GM23338 (cell line): ENCODE measurements at regions not wholly inside any gene's neighbourhood (a gene's known extent, or its start where the extent isn't known, plus 50 kb on each side); places are given as distances from the start of the nearest gene placed in this dataset.

ENCODE experiments used
- ATAC-seq: fragments of 200-7000 bp; cut with Tn5 transposase; 3 replicates; pipeline ENCODE4 v1.9.1; 2020
- DNase-seq: peaks from one replicate; pipeline ENCODE4 v3.0.0-alpha.2; 2015; ENCODE audit warnings: low spot score
- H2AFZ ChIP-seq: fragments of 200-600 bp; sonication (generic); 2 replicates; pipeline ENCODE4 v1.8.0; 2016; ENCODE audit warnings: antibody characterized with exemption, mild to moderate bottlenecking, moderate library complexity
- H3F3A ChIP-seq: fragments of 200-600 bp; sonication (generic); replicated peaks from 2 replicates; pipeline ENCODE4 v1.8.0; 2017; ENCODE audit warnings: antibody characterized with exemption, mixed run types, low read depth
- H3K27ac ChIP-seq: fragments of 200-600 bp; sonication (generic); 2 replicates; pipeline ENCODE4 v1.6.1; 2016; ENCODE audit warnings: low read depth
- H3K27me3 ChIP-seq: fragments of 200-600 bp; sonication (generic); 2 replicates; pipeline ENCODE4 v1.8.0; 2016; ENCODE audit warnings: mild to moderate bottlenecking, mixed run types, moderate library complexity; ENCODE audit not compliant: insufficient read depth
- H3K36me3 ChIP-seq: fragments of 200-600 bp; sonication (generic); 2 replicates; pipeline ENCODE4 v1.8.0; 2016; ENCODE audit warnings: mild to moderate bottlenecking; ENCODE audit not compliant: insufficient read depth
- H3K4me1 ChIP-seq: fragments of 200-600 bp; sonication (generic); 2 replicates; pipeline ENCODE4 v1.8.0; 2016; ENCODE audit warnings: mild to moderate bottlenecking, moderate library complexity; ENCODE audit not compliant: insufficient read depth
- H3K4me2 ChIP-seq: fragments of 200-600 bp; sonication (generic); 2 replicates; pipeline ENCODE4 v1.7.1; 2017; ENCODE audit warnings: mixed run types
- H3K4me3 ChIP-seq: fragments of 200-600 bp; sonication (generic); 2 replicates; pipeline ENCODE4 v1.6.1; 2016; ENCODE audit warnings: mixed run types
- H3K79me2 ChIP-seq: fragments of 200-600 bp; sonication (generic); replicated peaks from 2 replicates; pipeline ENCODE4 v1.8.0; 2017; ENCODE audit warnings: mild to moderate bottlenecking; ENCODE audit not compliant: insufficient read depth
- H3K9me2 ChIP-seq: fragments of 200-600 bp; sonication (generic); 2 replicates; pipeline ENCODE4 v1.8.0; 2017; ENCODE audit not compliant: insufficient read depth
- H4K20me1 ChIP-seq: fragments of 200-600 bp; sonication (generic); replicated peaks from 2 replicates; pipeline ENCODE4 v1.8.0; 2017; ENCODE audit warnings: mild to moderate bottlenecking; ENCODE audit not compliant: insufficient read depth
- H3K27ac Mint-ChIP-seq: 2 replicates; pipeline ENCODE4 v1.8.0; 2020; ENCODE audit warnings: inconsistent platforms, mild to moderate bottlenecking, moderate library complexity, mixed read lengths
- H3K27me3 Mint-ChIP-seq: 3 replicates; pipeline ENCODE4 v1.8.0; 2022; ENCODE audit warnings: low read depth, mild to moderate bottlenecking, moderate library complexity, mixed read lengths, inconsistent platforms; ENCODE audit not compliant: insufficient read depth, poor library complexity
- H3K36me3 Mint-ChIP-seq: 3 replicates; pipeline ENCODE4 v1.8.0; 2021; ENCODE audit warnings: low read depth, mild to moderate bottlenecking, inconsistent platforms, moderate library complexity, mixed read lengths
- H3K4me1 Mint-ChIP-seq: 3 replicates; pipeline ENCODE4 v1.8.0; 2020; ENCODE audit warnings: mild to moderate bottlenecking, inconsistent platforms, mixed read lengths
- H3K4me3 Mint-ChIP-seq: 3 replicates; pipeline ENCODE4 v1.8.0; 2021; ENCODE audit warnings: moderate library complexity, mild to moderate bottlenecking, inconsistent platforms, mixed read lengths
- H3K9me3 Mint-ChIP-seq: 3 replicates; pipeline ENCODE4 v1.8.0; 2020; ENCODE audit warnings: moderate library complexity, mild to moderate bottlenecking, inconsistent platforms, mixed read lengths
- CREB1 ChIP-seq: fragments of 250-450 bp; sonication (Bioruptor Pico); IDR thresholded peaks from 2 replicates; pipeline ENCODE4 v1.5.0; 2020; ENCODE audit warnings: low read depth, mild to moderate bottlenecking, moderate library complexity
- CTCF ChIP-seq, 2 experiments: fragments of 200-600 bp in 1 of 2; sonication (generic) in 1 of 2; conservative IDR thresholded peaks; 2 replicates each; pipeline versions ENCODE4 v1.5.1 to v1.6.1; 2016 to 2017; ENCODE audit warnings: antibody characterized with exemption in 2 of 2, low read depth in 2 of 2, mild to moderate bottlenecking in 2 of 2, moderate library complexity in 1 of 2
- EZH2 ChIP-seq: fragments of 200-600 bp; sonication (generic); IDR thresholded peaks from one replicate; pipeline ENCODE4 v1.8.0; 2017; ENCODE audit warnings: antibody characterized with exemption, mild to moderate bottlenecking, low read depth; ENCODE audit not compliant: unreplicated experiment
- JUNB ChIP-seq: IDR thresholded peaks from one replicate; pipeline ENCODE4 v1.6.1; 2016; ENCODE audit warnings: antibody characterized with exemption; ENCODE audit not compliant: unreplicated experiment
- NANOG ChIP-seq: IDR thresholded peaks from 2 replicates; pipeline ENCODE4 v1.6.1; 2016; ENCODE audit warnings: antibody characterized with exemption, borderline replicate concordance
- POLR2AphosphoS5 ChIP-seq: IDR thresholded peaks from 2 replicates; pipeline ENCODE4 v1.6.1; 2016; ENCODE audit warnings: antibody characterized with exemption, low read depth
- STAT1 ChIP-seq: IDR thresholded peaks from one replicate; pipeline ENCODE4 v1.6.1; 2016; ENCODE audit warnings: antibody characterized with exemption; ENCODE audit not compliant: unreplicated experiment
- ZNF114 ChIP-seq: fragments of 250-450 bp; sonication (Bioruptor Pico); IDR thresholded peaks from 2 replicates; pipeline ENCODE4 v1.5.0; 2020; ENCODE audit warnings: mild to moderate bottlenecking, moderate library complexity
- ZNF331 ChIP-seq: fragments of 250-450 bp; sonication (Bioruptor Pico); IDR thresholded peaks from 2 replicates; pipeline ENCODE4 v1.5.0; 2020; ENCODE audit warnings: low read depth, mild to moderate bottlenecking, moderate library complexity
- ZNF462 ChIP-seq: fragments of 250-450 bp; sonication (Bioruptor Pico); IDR thresholded peaks from 2 replicates; pipeline ENCODE4 v1.5.0; 2020; ENCODE audit warnings: mild to moderate bottlenecking, moderate library complexity
- TF ChIP-seq, protein P1 (sequence below): IDR thresholded peaks from 2 replicates; pipeline ENCODE4 v1.6.1; 2016; ENCODE audit warnings: antibody characterized with exemption
- TF ChIP-seq, protein P2 (sequence below): IDR thresholded peaks from one replicate; pipeline ENCODE4 v1.6.1; 2018; ENCODE audit warnings: antibody characterized with exemption; ENCODE audit not compliant: unreplicated experiment

DNA sequence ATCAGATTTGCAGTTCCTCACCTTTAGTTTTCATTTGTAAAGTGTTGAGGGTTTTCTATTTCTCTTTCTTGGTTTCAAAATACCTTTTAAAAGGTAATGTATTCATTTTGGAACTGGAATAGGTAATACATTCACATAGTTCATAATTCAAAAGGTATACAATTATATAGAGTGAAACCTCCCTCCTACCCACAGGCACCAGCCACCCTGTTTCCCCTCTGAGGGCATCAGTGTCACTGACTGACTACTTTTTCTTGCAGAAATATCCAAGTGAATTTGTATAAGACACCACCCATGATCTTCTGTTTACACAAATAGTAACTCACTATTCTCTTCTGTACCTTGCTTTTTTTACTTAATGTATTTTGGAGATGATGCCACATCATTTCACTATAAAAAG is 139.6 kb upstream of the EGLN3 start (continued):
- TF ChIP-seq ZNF462 (CRISPR knock-in tag) = no peak

DNA sequence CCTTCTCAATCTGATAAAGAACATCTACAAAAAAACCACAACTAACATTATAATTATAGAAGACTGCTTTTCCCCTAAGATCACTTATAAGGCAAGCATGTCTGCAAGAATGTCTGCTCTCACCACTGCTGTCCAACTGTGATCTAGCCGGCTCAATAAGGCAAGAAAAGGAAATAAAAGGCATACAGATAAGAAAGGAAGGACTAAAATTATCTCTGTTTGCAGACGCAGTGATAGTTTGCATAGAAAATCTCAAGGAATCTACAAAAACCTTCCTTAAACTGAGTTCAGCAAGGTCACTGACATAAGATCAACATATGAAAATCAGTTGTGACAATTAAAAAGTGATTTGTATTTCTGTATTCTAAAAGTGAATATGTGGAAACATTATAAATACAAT is 138.0 kb upstream of the EGLN3 start:
- no peaks in the 10 kb centered on the region for H4K20me1 ChIP-seq
- H3K4me3 Mint-ChIP-seq = no peak overlapping the region
- no peak overlapping the region for H3K27ac Mint-ChIP-seq
- ATAC-seq (no peak), DNase-seq (no peak)
- H3K4me1 Mint-ChIP-seq = no peaks in the 10 kb centered on the region; the same call in 2 of the 3 replicates
- no peaks in the 10 kb centered on the region for H3K27me3 ChIP-seq
- no peaks in the 10 kb centered on the region; the same call in 2 of the 3 replicates for H3K9me3 Mint-ChIP-seq
- no peaks in the 10 kb centered on the region for H3K36me3 ChIP-seq
- no peak overlapping the region for H3K27ac ChIP-seq
- H3K4me3 ChIP-seq = no peak overlapping the region
- H3F3A ChIP-seq = no peaks in the 10 kb centered on the region
- no peaks in the 10 kb centered on the region for H3K79me2 ChIP-seq
- no peaks in the 10 kb centered on the region for H3K36me3 Mint-ChIP-seq
- H3K27me3 Mint-ChIP-seq = no peaks in the 10 kb centered on the region
- H3K9me2 ChIP-seq = 0 out of 2 replicates have a peak, but pooled peaks cover 6% of the 10 kb centered on the region
- H3K4me1 ChIP-seq = peaks cover 9% of the 10 kb centered on the region; the same call in 1 of the 2 replicates
- no peak overlapping the region for H3K4me2 ChIP-seq
- no peak overlapping the region for H2AFZ ChIP-seq
- TF ChIP-seq EZH2 (no peak), CREB1 (no peak), STAT1 (no peak), CTCF (conservative IDR thresholded peaks at IDR 0.05; ENCODE audit: low read depth in 2 of 2) (no peak), ZNF114 (no peak), ZNF331 (CRISPR knock-in tag) (no peak), NANOG (no peak), POLR2AphosphoS5 (no peak), JUNB (no peak)
- TF ChIP-seq, protein P1, sequence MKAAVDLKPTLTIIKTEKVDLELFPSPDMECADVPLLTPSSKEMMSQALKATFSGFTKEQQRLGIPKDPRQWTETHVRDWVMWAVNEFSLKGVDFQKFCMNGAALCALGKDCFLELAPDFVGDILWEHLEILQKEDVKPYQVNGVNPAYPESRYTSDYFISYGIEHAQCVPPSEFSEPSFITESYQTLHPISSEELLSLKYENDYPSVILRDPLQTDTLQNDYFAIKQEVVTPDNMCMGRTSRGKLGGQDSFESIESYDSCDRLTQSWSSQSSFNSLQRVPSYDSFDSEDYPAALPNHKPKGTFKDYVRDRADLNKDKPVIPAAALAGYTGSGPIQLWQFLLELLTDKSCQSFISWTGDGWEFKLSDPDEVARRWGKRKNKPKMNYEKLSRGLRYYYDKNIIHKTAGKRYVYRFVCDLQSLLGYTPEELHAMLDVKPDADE = no peak
- TF ChIP-seq, protein P2, sequence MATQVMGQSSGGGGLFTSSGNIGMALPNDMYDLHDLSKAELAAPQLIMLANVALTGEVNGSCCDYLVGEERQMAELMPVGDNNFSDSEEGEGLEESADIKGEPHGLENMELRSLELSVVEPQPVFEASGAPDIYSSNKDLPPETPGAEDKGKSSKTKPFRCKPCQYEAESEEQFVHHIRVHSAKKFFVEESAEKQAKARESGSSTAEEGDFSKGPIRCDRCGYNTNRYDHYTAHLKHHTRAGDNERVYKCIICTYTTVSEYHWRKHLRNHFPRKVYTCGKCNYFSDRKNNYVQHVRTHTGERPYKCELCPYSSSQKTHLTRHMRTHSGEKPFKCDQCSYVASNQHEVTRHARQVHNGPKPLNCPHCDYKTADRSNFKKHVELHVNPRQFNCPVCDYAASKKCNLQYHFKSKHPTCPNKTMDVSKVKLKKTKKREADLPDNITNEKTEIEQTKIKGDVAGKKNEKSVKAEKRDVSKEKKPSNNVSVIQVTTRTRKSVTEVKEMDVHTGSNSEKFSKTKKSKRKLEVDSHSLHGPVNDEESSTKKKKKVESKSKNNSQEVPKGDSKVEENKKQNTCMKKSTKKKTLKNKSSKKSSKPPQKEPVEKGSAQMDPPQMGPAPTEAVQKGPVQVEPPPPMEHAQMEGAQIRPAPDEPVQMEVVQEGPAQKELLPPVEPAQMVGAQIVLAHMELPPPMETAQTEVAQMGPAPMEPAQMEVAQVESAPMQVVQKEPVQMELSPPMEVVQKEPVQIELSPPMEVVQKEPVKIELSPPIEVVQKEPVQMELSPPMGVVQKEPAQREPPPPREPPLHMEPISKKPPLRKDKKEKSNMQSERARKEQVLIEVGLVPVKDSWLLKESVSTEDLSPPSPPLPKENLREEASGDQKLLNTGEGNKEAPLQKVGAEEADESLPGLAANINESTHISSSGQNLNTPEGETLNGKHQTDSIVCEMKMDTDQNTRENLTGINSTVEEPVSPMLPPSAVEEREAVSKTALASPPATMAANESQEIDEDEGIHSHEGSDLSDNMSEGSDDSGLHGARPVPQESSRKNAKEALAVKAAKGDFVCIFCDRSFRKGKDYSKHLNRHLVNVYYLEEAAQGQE = no peak
